ENCODE measurements at regions not wholly inside any gene's neighbourhood (a gene's known extent, or its start where the extent isn't known, plus 50 kb on each side); places are given as distances from the start of the nearest gene placed in this dataset.

DNA sequence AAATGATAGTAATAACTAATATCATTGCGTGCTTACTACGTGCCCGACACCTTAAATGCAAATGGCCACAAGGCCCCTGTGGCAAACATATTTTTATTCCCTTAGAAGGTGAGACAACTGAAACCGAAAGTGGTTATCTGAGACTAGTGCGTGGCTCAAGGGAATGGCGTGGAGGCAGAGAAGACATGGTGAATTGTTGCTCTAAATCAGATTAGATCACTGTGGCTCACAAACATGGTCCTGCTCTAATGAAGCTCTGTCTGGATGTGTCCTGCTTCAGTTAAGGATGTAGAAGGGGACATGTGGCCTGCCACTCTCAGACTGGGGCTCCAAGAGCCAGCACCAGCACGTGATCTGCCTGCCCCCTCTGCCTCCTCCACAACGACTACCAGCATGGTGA, 124.2 kb upstream of the GMDS start:
- TF ChIP-seq, protein P1, sequence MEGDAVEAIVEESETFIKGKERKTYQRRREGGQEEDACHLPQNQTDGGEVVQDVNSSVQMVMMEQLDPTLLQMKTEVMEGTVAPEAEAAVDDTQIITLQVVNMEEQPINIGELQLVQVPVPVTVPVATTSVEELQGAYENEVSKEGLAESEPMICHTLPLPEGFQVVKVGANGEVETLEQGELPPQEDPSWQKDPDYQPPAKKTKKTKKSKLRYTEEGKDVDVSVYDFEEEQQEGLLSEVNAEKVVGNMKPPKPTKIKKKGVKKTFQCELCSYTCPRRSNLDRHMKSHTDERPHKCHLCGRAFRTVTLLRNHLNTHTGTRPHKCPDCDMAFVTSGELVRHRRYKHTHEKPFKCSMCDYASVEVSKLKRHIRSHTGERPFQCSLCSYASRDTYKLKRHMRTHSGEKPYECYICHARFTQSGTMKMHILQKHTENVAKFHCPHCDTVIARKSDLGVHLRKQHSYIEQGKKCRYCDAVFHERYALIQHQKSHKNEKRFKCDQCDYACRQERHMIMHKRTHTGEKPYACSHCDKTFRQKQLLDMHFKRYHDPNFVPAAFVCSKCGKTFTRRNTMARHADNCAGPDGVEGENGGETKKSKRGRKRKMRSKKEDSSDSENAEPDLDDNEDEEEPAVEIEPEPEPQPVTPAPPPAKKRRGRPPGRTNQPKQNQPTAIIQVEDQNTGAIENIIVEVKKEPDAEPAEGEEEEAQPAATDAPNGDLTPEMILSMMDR (IDR thresholded peaks at IDR 0.05 in 8 of 11, conservative IDR thresholded peaks at IDR 0.05 in 3 of 11), result no peak
- no peak for TF ChIP-seq POLR2AphosphoS5 (IDR thresholded peaks at IDR 0.05)
